GM21528 (cell line): ENCODE measurements at regions not wholly inside any gene's neighbourhood (a gene's known extent, or its start where the extent isn't known, plus 50 kb on each side); places are given as distances from the start of the nearest gene placed in this dataset.

Experiments
- ATAC-seq: cut with Tn5 transposase; IDR thresholded peaks from one replicate; pipeline ENCODE4 v1.9.1; 2021; ENCODE audit warnings: mild to moderate bottlenecking, moderate library complexity; ENCODE audit not compliant: unreplicated experiment, low FRiP score

GRCh38 chr16:60310846-60311445 is 1576.8 kb upstream of the GOT2 start:
- no peak for ATAC-seq

- no peak for ATAC-seq
These were observed 1570.6 kb upstream of the GOT2 start for GRCh38 chr16:60304720-60305119.

GRCh38 chr16:60304066-60304465 is 1570.0 kb upstream of the GOT2 start:
- ATAC-seq, result no peak

GRCh38 chr16:60302676-60303075 is 1568.6 kb upstream of the GOT2 start:
- no peak for ATAC-seq

- no peak for ATAC-seq
These were observed 1568.1 kb upstream of the GOT2 start for GRCh38 chr16:60302261-60302660.

GRCh38 chr16:60299241-60299776 is 1565.2 kb upstream of the GOT2 start:
- no peak for ATAC-seq

GRCh38 chr16:60295451-60295850 is 1561.3 kb upstream of the GOT2 start:
- no peak for ATAC-seq

GRCh38 chr16:60285794-60286193 is 1551.7 kb upstream of the GOT2 start:
- no peak for ATAC-seq

- no peak for ATAC-seq
These were observed 1545.0 kb upstream of the GOT2 start for GRCh38 chr16:60279061-60279665.

GRCh38 chr16:60274431-60275019 is 1540.4 kb upstream of the GOT2 start:
- no peak for ATAC-seq

- no peak for ATAC-seq
These were observed 1537.7 kb upstream of the GOT2 start for GRCh38 chr16:60271781-60272180.

GRCh38 chr16:60271025-60271771 is 1537.1 kb upstream of the GOT2 start:
- ATAC-seq, result no peak

GRCh38 chr16:60261425-60261824 is 1527.3 kb upstream of the GOT2 start:
- no peak for ATAC-seq

GRCh38 chr16:60259956-60260355 is 1525.8 kb upstream of the GOT2 start:
- ATAC-seq, result no peak

GRCh38 chr16:60246086-60246485 is 1512.0 kb upstream of the GOT2 start:
- no peak for ATAC-seq

- no peak for ATAC-seq
These were observed 1507.6 kb upstream of the GOT2 start for GRCh38 chr16:60241671-60242070.

- no peak for ATAC-seq
These were observed 1496.5 kb upstream of the GOT2 start for GRCh38 chr16:60230666-60231065.

GRCh38 chr16:60225541-60225940 is 1491.4 kb upstream of the GOT2 start:
- no peak for ATAC-seq

- ATAC-seq, result no peak
These were observed 1483.7 kb upstream of the GOT2 start for GRCh38 chr16:60217787-60218186.

- no peak for ATAC-seq
These were observed 1480.2 kb upstream of the GOT2 start for GRCh38 chr16:60214311-60214710.

- ATAC-seq, result no peak
These were observed 1472.4 kb upstream of the GOT2 start for GRCh38 chr16:60206516-60206915.
